22Rv1 (cell line): ENCODE measurements at regions not wholly inside any gene's neighbourhood (a gene's known extent, or its start where the extent isn't known, plus 50 kb on each side); places are given as distances from the start of the nearest gene placed in this dataset.

Experiments
- H3K27ac ChIP-seq: fragments of 450-650 bp; 2 replicates; pipeline ENCODE4 v1.5.1; 2017
- ZFX ChIP-seq: fragments of 450-650 bp; IDR thresholded peaks from 2 replicates; pipeline ENCODE4 v1.6.1; 2017; ENCODE audit warnings: antibody characterized with exemption, borderline replicate concordance
- TF ChIP-seq, protein P1 (sequence below): fragments of 450-650 bp; IDR thresholded peaks from 2 replicates; pipeline ENCODE4 v1.5.1; 2017; ENCODE audit warnings: mild to moderate bottlenecking

DNA sequence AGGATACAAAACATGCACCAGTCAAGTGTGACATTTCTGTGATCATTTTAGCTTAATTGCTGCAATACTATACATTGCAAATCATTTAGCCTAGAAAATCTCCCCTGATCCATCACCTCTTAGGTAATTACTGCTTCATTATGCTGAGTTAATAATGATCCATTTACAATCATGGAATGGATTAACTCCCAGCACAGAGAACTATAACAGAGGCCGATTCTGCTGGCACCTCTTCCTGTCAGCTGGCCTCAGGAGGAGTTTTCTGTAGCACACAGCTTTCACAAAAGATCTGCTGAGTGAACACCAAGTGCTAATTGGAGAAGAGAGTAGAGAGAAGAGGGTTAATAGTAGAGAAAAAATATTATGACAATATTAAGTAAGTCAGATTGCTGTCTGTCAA, 591.8 kb upstream of the KIRREL3 start:
- no peak overlapping the region for H3K27ac ChIP-seq
- TF ChIP-seq ZFX = no peak
- TF ChIP-seq, protein P1, sequence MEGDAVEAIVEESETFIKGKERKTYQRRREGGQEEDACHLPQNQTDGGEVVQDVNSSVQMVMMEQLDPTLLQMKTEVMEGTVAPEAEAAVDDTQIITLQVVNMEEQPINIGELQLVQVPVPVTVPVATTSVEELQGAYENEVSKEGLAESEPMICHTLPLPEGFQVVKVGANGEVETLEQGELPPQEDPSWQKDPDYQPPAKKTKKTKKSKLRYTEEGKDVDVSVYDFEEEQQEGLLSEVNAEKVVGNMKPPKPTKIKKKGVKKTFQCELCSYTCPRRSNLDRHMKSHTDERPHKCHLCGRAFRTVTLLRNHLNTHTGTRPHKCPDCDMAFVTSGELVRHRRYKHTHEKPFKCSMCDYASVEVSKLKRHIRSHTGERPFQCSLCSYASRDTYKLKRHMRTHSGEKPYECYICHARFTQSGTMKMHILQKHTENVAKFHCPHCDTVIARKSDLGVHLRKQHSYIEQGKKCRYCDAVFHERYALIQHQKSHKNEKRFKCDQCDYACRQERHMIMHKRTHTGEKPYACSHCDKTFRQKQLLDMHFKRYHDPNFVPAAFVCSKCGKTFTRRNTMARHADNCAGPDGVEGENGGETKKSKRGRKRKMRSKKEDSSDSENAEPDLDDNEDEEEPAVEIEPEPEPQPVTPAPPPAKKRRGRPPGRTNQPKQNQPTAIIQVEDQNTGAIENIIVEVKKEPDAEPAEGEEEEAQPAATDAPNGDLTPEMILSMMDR = no peak

DNA sequence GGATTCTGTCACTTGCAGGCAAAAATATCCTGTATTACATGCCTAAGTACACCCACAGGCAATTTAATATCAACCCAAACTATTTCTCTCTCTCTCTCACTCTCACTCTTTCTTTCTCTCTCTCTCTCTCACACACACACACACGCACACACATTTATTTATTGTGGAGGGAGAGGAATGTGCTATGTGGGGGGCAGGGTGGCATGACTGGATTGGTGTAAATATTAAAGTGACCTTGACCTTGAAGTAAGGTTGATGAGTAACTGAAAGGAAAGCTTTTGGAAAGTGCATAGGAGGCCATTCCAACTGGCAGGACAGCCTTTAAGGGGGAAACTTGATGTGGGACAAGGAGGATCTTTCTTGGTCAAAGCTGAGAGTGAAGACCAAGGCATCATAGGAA, 589.7 kb upstream of the KIRREL3 start:
- no peak overlapping the region for H3K27ac ChIP-seq
- TF ChIP-seq ZFX = no peak
- TF ChIP-seq, protein P1 = no peak

DNA sequence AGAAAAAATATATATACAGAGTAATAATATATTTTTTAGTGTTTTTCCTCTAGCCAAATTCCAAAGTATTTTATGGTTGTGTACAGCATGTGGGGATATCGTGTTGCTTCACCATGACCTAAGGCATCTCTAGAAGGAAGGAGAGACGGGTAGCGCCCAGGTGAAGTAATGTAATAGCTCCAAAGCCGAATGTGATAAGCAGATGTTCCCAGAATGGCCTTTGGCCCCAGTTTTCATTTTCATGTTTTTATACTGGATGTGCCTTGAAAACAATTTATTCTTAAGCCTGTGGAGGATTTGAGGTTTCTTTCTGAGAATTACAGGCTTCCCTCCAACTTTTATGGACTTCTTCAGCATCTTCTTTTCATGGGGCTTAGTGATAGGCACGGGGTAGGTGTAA, 587.9 kb upstream of the KIRREL3 start:
- TF ChIP-seq, protein P1 = no peak
- TF ChIP-seq ZFX = no peak
- no peak overlapping the region for H3K27ac ChIP-seq

DNA sequence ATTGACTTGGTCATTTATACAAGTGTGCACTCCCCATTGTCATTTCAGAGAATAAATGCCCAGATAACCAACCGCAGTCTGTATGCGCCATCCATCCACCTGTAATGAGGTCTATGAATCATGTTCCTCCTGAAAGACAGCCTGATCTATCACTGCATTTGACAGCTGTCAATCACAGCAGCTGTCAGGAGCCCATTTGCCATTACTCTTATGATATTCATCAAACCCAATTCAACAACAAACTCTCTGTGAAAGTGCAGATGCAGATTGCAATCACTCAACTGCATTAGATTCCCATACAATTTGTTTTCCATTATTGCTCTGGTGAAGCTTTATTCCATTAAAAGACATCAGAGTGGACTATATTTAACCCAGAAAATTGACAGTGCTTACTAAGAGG, 586.9 kb upstream of the KIRREL3 start:
- H3K27ac ChIP-seq = no peak overlapping the region
- TF ChIP-seq, protein P1 = no peak
- no peak for TF ChIP-seq ZFX

DNA sequence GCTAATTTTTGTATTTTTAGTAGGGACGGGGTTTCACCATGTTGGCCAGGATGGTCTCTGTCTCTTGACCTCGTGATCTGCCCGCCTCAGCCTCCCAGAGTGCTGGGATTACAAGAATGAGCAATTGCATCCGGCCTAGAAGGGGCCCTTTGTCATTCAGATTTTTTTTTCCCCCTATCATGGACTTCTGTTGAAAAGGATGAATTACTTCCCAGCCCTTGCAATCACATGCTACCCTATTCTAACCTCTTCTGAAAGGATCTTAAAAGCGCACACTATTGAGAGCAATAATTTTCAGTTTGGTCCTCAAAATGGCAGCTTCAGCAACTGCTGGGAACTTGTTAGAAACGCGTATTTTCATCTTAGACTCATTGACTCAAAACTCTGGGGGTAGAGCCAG, 575.6 kb upstream of the KIRREL3 start:
- H3K27ac ChIP-seq = no peak overlapping the region
- TF ChIP-seq ZFX = no peak
- TF ChIP-seq, protein P1 = no peak

DNA sequence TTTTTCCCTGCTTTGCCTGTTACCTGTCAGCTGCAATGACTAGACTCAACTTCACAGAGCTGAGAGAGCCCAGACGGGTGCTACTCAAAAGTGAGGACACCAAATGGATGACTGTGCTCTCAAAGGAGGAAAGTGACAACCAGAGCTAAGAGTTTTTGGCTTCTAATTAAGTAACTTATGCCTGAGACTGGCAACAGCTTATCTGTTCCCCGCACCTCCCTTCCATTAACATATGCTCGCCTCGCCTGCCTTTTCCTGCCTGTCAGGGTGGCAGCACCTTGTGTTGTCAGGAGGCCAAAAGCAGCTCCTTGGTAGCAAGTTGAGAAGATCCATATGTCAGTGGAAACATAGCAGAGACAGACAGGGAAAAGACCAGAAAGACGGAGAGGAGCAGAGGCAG, 573.9 kb upstream of the KIRREL3 start:
- no peak for TF ChIP-seq ZFX
- TF ChIP-seq, protein P1 = no peak
- H3K27ac ChIP-seq = no peak overlapping the region

DNA sequence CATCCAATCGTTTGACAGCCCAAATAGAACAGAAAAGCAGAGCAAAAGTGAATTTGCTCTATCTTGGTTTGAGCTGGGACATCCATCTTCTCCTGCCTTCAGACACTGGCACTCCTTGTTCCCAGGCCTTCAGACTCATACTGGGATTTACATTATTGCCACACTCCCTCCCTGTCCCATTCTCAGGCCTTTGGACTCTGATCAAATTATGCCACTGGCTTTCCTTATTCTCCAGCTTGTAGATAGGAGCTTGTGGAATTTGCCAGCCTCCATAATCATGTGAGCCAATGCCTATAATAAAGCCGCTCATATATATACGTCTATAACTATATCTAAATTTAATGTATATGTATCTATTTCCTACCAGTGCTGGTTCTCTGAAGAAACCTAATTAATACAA, 568.3 kb upstream of the KIRREL3 start:
- H3K27ac ChIP-seq = no peak overlapping the region
- no peak for TF ChIP-seq ZFX
- TF ChIP-seq, protein P1 = no peak
